ENCODE measurements at regions not wholly inside any gene's neighbourhood (a gene's known extent, or its start where the extent isn't known, plus 50 kb on each side); places are given as distances from the start of the nearest gene placed in this dataset.
"Not testable (repeated sequence)": the region's sequence is repeated elsewhere in the genome, so short reads cannot be mapped to it uniquely, and the experiment has no call there.

GRCh38 chr20:43404878-43405277 lies 52.8 kb upstream of the SRSF6 start:
- Histone ChIP-seq H3K9ac (ENCODE audit: low read length) (no peak overlapping the region), H3K9me3 (ENCODE audit: low read length) (no peaks in the 10 kb centered on the region), H3F3A (ENCODE audit: insufficient read depth, low read length) (no peaks in the 10 kb centered on the region), H3K4me1 (ENCODE audit: insufficient read depth, low read length, severe bottlenecking) (no peaks in the 10 kb centered on the region), H3K4me3 (ENCODE audit: low read depth, low read length, poor library complexity, severe bottlenecking) (no peak overlapping the region), H3K27me3 (ENCODE audit: insufficient read depth, low read length) (no peaks in the 10 kb centered on the region), H4K20me1 (ENCODE audit: insufficient read depth, low read length) (no peaks in the 10 kb centered on the region), H3K27ac (ENCODE audit: low read depth, low read length, poor library complexity, severe bottlenecking) (no peak overlapping the region), H3K4me2 (ENCODE audit: low read length) (no peak overlapping the region), H3K36me3 (ENCODE audit: insufficient read depth, low read length) (no peaks in the 10 kb centered on the region), H3K79me2 (ENCODE audit: insufficient read depth, low read length) (no peaks in the 10 kb centered on the region), H3K9me2 (ENCODE audit: low read depth, low read length) (no peaks in the 10 kb centered on the region), H2AFZ (ENCODE audit: low read length) (no peak overlapping the region)
- TF ChIP-seq EZH2 (IDR thresholded peaks at IDR 0.05; ENCODE audit: borderline replicate concordance, low read length) (no peak), CTCF (IDR thresholded peaks at IDR 0.05; ENCODE audit: low read length) (peak; percentile 52)

DNA sequence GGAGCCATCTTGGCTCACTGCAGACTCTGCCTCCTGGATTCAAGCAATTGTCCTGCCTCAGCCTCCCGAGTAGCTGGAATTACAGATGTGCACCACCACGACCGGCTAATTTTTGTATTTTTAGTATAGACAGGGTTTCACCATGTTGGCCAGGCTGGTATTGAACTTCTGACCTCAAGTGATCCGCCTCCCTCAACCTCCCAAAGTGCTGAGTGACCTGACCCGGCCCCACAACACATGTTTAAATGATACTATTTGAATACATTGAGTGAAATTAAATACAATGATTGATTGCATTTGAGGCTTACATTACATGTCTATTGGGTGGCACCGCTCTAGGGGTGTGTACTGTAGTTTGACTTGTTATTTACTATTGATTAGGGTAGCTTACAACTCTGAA lies 56.8 kb upstream of the SRSF6 start:
- not testable (repeated sequence) for H3K4me3 ChIP-seq (ENCODE audit: low read depth, low read length, poor library complexity, severe bottlenecking); H3K79me2 ChIP-seq (ENCODE audit: insufficient read depth, low read length); H3K9ac ChIP-seq (ENCODE audit: low read length); H4K20me1 ChIP-seq (ENCODE audit: insufficient read depth, low read length); H3K4me1 ChIP-seq (ENCODE audit: insufficient read depth, low read length, severe bottlenecking); H3K36me3 ChIP-seq (ENCODE audit: insufficient read depth, low read length); H3K9me2 ChIP-seq (ENCODE audit: low read depth, low read length); H3K9me3 ChIP-seq (ENCODE audit: low read length); H3K27me3 ChIP-seq (ENCODE audit: insufficient read depth, low read length); H3F3A ChIP-seq (ENCODE audit: insufficient read depth, low read length); H3K4me2 ChIP-seq (ENCODE audit: low read length); H2AFZ ChIP-seq (ENCODE audit: low read length); H3K27ac ChIP-seq (ENCODE audit: low read depth, low read length, poor library complexity, severe bottlenecking)

DNA sequence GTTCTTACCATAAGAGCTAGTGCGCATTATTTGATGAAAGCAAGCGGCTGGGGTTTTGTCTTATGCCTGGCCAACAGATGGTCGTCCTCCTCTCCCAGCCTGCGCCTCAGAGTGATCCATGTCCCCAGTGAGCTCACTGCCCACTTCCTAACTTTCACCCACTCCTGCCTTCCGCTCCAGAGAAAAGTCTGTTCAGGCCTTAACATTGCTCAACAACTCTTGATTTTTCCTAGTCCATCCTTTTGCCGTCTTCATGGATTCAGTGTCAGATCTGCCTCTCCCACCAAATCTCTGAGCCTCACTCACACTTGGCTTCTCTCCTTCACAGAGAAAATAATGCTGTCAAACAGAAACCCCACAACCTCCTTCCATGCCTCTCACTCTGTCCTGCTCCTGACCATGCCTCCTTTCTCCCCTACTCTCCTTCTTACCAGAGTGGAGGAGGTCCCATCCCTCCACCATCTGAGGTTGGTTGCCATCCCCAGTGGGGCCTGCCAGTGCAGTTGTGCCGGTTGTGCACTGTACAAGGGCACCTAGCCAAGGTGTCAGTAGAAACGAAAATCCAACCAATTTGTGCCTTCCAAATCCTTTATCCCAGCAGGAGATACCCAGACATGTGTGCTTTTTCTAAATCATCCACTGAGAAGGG lies 58.9 kb upstream of the SRSF6 start:
- no peaks in the 10 kb centered on the region for H4K20me1 ChIP-seq (ENCODE audit: insufficient read depth, low read length)
- H3K27me3 ChIP-seq (ENCODE audit: insufficient read depth, low read length): no peaks in the 10 kb centered on the region
- no peaks in the 10 kb centered on the region for H3K9me3 ChIP-seq (ENCODE audit: low read length)
- H3K4me2 ChIP-seq (ENCODE audit: low read length): no peak overlapping the region
- H3K4me3 ChIP-seq (ENCODE audit: low read depth, low read length, poor library complexity, severe bottlenecking): no peak overlapping the region
- no peak overlapping the region for H3K9ac ChIP-seq (ENCODE audit: low read length)
- H3K36me3 ChIP-seq (ENCODE audit: insufficient read depth, low read length): no peaks in the 10 kb centered on the region
- no peaks in the 10 kb centered on the region for H3K4me1 ChIP-seq (ENCODE audit: insufficient read depth, low read length, severe bottlenecking)
- TF ChIP-seq CTCF (IDR thresholded peaks at IDR 0.05; ENCODE audit: low read length): no peak
- TF ChIP-seq EZH2 (IDR thresholded peaks at IDR 0.05; ENCODE audit: borderline replicate concordance, low read length): no peak
- no peaks in the 10 kb centered on the region for H3K79me2 ChIP-seq (ENCODE audit: insufficient read depth, low read length)
- H2AFZ ChIP-seq (ENCODE audit: low read length): no peak overlapping the region
- no peak overlapping the region for H3K27ac ChIP-seq (ENCODE audit: low read depth, low read length, poor library complexity, severe bottlenecking)
- H3F3A ChIP-seq (ENCODE audit: insufficient read depth, low read length): no peaks in the 10 kb centered on the region
- no peaks in the 10 kb centered on the region for H3K9me2 ChIP-seq (ENCODE audit: low read depth, low read length)

DNA sequence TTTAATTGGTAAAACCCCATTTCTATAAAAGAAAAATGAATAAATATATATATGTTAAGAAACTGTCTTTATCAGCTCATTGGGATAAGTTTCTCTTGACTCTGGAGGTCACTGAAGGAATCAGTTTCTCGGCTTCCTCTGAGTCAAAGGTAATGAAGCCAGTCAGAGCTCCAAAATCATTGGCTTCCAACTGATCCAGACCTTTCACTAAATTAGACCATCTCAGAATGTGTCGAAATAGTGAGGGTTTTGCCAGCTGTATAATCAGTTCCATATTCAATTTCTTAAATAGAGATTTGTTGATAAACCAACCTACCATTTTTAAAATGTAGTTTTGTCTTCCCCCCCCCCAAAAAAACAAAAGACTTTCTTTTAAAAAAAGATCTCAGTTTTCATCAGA lies 60.5 kb upstream of the SRSF6 start:
- no peaks in the 10 kb centered on the region for H3K9me3 ChIP-seq (ENCODE audit: low read length)
- no peak overlapping the region for H3K9ac ChIP-seq (ENCODE audit: low read length)
- H3K4me3 ChIP-seq (ENCODE audit: low read depth, low read length, poor library complexity, severe bottlenecking): no peak overlapping the region
- no peak overlapping the region for H3K4me2 ChIP-seq (ENCODE audit: low read length)
- H3K79me2 ChIP-seq (ENCODE audit: insufficient read depth, low read length): no peaks in the 10 kb centered on the region
- H3K9me2 ChIP-seq (ENCODE audit: low read depth, low read length): no peaks in the 10 kb centered on the region
- no peaks in the 10 kb centered on the region for H3K36me3 ChIP-seq (ENCODE audit: insufficient read depth, low read length)
- no peaks in the 10 kb centered on the region for H3K4me1 ChIP-seq (ENCODE audit: insufficient read depth, low read length, severe bottlenecking)
- no peaks in the 10 kb centered on the region for H3K27me3 ChIP-seq (ENCODE audit: insufficient read depth, low read length)
- no peak overlapping the region for H3K27ac ChIP-seq (ENCODE audit: low read depth, low read length, poor library complexity, severe bottlenecking)
- H4K20me1 ChIP-seq (ENCODE audit: insufficient read depth, low read length): no peaks in the 10 kb centered on the region
- no peak overlapping the region for H2AFZ ChIP-seq (ENCODE audit: low read length)
- H3F3A ChIP-seq (ENCODE audit: insufficient read depth, low read length): no peaks in the 10 kb centered on the region
- TF ChIP-seq CTCF (IDR thresholded peaks at IDR 0.05; ENCODE audit: low read length) (no peak), EZH2 (IDR thresholded peaks at IDR 0.05; ENCODE audit: borderline replicate concordance, low read length) (no peak)

All from OCI-LY1 (cell line).